ENCODE measurements at regions not wholly inside any gene's neighbourhood (a gene's known extent, or its start where the extent isn't known, plus 50 kb on each side); places are given as distances from the start of the nearest gene placed in this dataset.

GRCh38 chr17:15884731-15885130, 60.2 kb upstream of the ADORA2B start:
- H3K4me1 ChIP-seq (ENCODE audit: control insufficient read depth in 5 of 5, insufficient read depth in 5 of 5, low read length in 5 of 5) = peaks cover 0 to 2% (median 0%) of the 10 kb centered on the region in 5 donors
- no peak overlapping the region for H3K9ac ChIP-seq (ENCODE audit: insufficient read depth in 1 of 2, low read length in 2 of 2)
- 89 to 90% methylated on average over 4 of the region's 4 CpGs for WGBS, 2 donors
- ATAC-seq (ENCODE audit: insufficient read depth, low FRiP score) = no peak
- no peak overlapping the region for H3K4me3 ChIP-seq
- H3K27ac ChIP-seq (ENCODE audit: low read depth in 1 of 2, low read length in 1 of 2) = no peak overlapping the region
- H3K27me3 ChIP-seq (ENCODE audit: control insufficient read depth in 3 of 3, insufficient read depth in 3 of 3, low read length in 2 of 3) = no peaks in the 10 kb centered on the region
- DNase-seq = no peak
- TF ChIP-seq CTCF (IDR thresholded peaks at IDR 0.05; ENCODE audit: control extremely low read depth, extremely low read depth) = no peak
- no peaks in the 10 kb centered on the region for H3K9me3 ChIP-seq (ENCODE audit: control insufficient read depth in 4 of 4, insufficient read depth in 3 of 4, low read length in 3 of 4)
- H3K36me3 ChIP-seq (ENCODE audit: control insufficient read depth in 4 of 4, insufficient read depth in 4 of 4, low read length in 4 of 4) = no peaks in the 10 kb centered on the region

GRCh38 chr17:15885770-15886169, 59.2 kb upstream of the ADORA2B start:
- Histone ChIP-seq H3K27me3 (ENCODE audit: control insufficient read depth in 3 of 3, insufficient read depth in 3 of 3, low read length in 2 of 3) (no peaks in the 10 kb centered on the region), H3K36me3 (ENCODE audit: control insufficient read depth in 4 of 4, insufficient read depth in 4 of 4, low read length in 4 of 4) (no peaks in the 10 kb centered on the region), H3K9ac (ENCODE audit: insufficient read depth in 1 of 2, low read length in 2 of 2) (no peak overlapping the region), H3K27ac (ENCODE audit: low read depth in 1 of 2, low read length in 1 of 2) (no peak overlapping the region), H3K4me3 (no peak overlapping the region), H3K4me1 (ENCODE audit: control insufficient read depth in 5 of 5, insufficient read depth in 5 of 5, low read length in 5 of 5) (peaks cover 0 to 2% (median 0%) of the 10 kb centered on the region in 5 donors), H3K9me3 (ENCODE audit: control insufficient read depth in 4 of 4, insufficient read depth in 3 of 4, low read length in 3 of 4) (no peaks in the 10 kb centered on the region)
- ATAC-seq (ENCODE audit: insufficient read depth, low FRiP score) = no peak
- TF ChIP-seq CTCF (IDR thresholded peaks at IDR 0.05; ENCODE audit: control extremely low read depth, extremely low read depth) = no peak
- no peak for DNase-seq
- 94 to 95% methylated on average over 2 of the region's 2 CpGs for WGBS, 2 donors

GRCh38 chr17:15886221-15886620, 58.7 kb upstream of the ADORA2B start:
- 82 to 88% methylated on average over 8 of the region's 8 CpGs for whole genome bisulfite sequencing, 2 donors
- no peaks in the 10 kb centered on the region for H3K9me3 ChIP-seq (ENCODE audit: control insufficient read depth in 4 of 4, insufficient read depth in 3 of 4, low read length in 3 of 4)
- H3K36me3 ChIP-seq (ENCODE audit: control insufficient read depth in 4 of 4, insufficient read depth in 4 of 4, low read length in 4 of 4) = no peaks in the 10 kb centered on the region
- DNase-seq = no peak
- TF ChIP-seq CTCF (IDR thresholded peaks at IDR 0.05; ENCODE audit: control extremely low read depth, extremely low read depth) = no peak
- H3K4me1 ChIP-seq (ENCODE audit: control insufficient read depth in 5 of 5, insufficient read depth in 5 of 5, low read length in 5 of 5) = peaks cover 0 to 2% (median 0%) of the 10 kb centered on the region in 5 donors
- H3K27me3 ChIP-seq (ENCODE audit: control insufficient read depth in 3 of 3, insufficient read depth in 3 of 3, low read length in 2 of 3) = no peaks in the 10 kb centered on the region
- no peak overlapping the region for H3K4me3 ChIP-seq
- H3K9ac ChIP-seq (ENCODE audit: insufficient read depth in 1 of 2, low read length in 2 of 2) = no peak overlapping the region
- no peak overlapping the region for H3K27ac ChIP-seq (ENCODE audit: low read depth in 1 of 2, low read length in 1 of 2)
- no peak for ATAC-seq (ENCODE audit: insufficient read depth, low FRiP score)

- no peak overlapping the region for H3K9ac ChIP-seq (ENCODE audit: insufficient read depth in 1 of 2, low read length in 2 of 2)
- no peaks in the 10 kb centered on the region for H3K36me3 ChIP-seq (ENCODE audit: control insufficient read depth in 4 of 4, insufficient read depth in 4 of 4, low read length in 4 of 4)
- H3K4me1 ChIP-seq (ENCODE audit: control insufficient read depth in 5 of 5, insufficient read depth in 5 of 5, low read length in 5 of 5) = peaks cover 0 to 2% (median 0%) of the 10 kb centered on the region in 5 donors
- ATAC-seq (ENCODE audit: insufficient read depth, low FRiP score) (no peak), DNase-seq (no peak)
- WGBS, 2 donors = 36 to 44% methylated on average over 7 of the region's 7 CpGs
- TF ChIP-seq CTCF (IDR thresholded peaks at IDR 0.05; ENCODE audit: control extremely low read depth, extremely low read depth) = no peak
- H3K27me3 ChIP-seq (ENCODE audit: control insufficient read depth in 3 of 3, insufficient read depth in 3 of 3, low read length in 2 of 3) = no peaks in the 10 kb centered on the region
- no peak overlapping the region for H3K4me3 ChIP-seq
- H3K27ac ChIP-seq (ENCODE audit: low read depth in 1 of 2, low read length in 1 of 2) = no peak overlapping the region
- no peaks in the 10 kb centered on the region for H3K9me3 ChIP-seq (ENCODE audit: control insufficient read depth in 4 of 4, insufficient read depth in 3 of 4, low read length in 3 of 4)
Measured at GRCh38 chr17:15886804-15887203, 58.1 kb upstream of the ADORA2B start.

Data from lung (tissue), 11 donors.